GM19467 (cell line): ENCODE measurements at regions not wholly inside any gene's neighbourhood (a gene's known extent, or its start where the extent isn't known, plus 50 kb on each side); places are given as distances from the start of the nearest gene placed in this dataset.

Experiments
- ATAC-seq: cut with Tn5 transposase; IDR thresholded peaks from one replicate; pipeline ENCODE4 v1.9.1; 2021; ENCODE audit warnings: mild to moderate bottlenecking, moderate library complexity; ENCODE audit not compliant: unreplicated experiment

- no peak for ATAC-seq
Measured at GRCh38 chr16:85432606-85433005, 180.5 kb upstream of the GSE1 start.

GRCh38 chr16:85433477-85433876 lies 179.6 kb upstream of the GSE1 start:
- ATAC-seq, result no peak

GRCh38 chr16:85435286-85435685 lies 177.8 kb upstream of the GSE1 start:
- ATAC-seq, result no peak

GRCh38 chr16:85435700-85436099 lies 177.4 kb upstream of the GSE1 start:
- no peak for ATAC-seq

- no peak for ATAC-seq
Measured at GRCh38 chr16:85436207-85436606, 176.9 kb upstream of the GSE1 start.

- ATAC-seq, result no peak
Measured at GRCh38 chr16:85436636-85437165, 176.4 kb upstream of the GSE1 start.

GRCh38 chr16:85437166-85438052 lies 175.7 kb upstream of the GSE1 start:
- no peak for ATAC-seq

GRCh38 chr16:85438981-85439685 lies 174.0 kb upstream of the GSE1 start:
- ATAC-seq, result no peak

GRCh38 chr16:85440744-85441143 lies 172.4 kb upstream of the GSE1 start:
- ATAC-seq, result no peak

GRCh38 chr16:85441189-85441889 lies 171.8 kb upstream of the GSE1 start:
- ATAC-seq, result no peak

GRCh38 chr16:85441890-85442670 lies 171.0 kb upstream of the GSE1 start:
- no peak for ATAC-seq

- no peak for ATAC-seq
Measured at GRCh38 chr16:85443116-85443515, 170.0 kb upstream of the GSE1 start.

GRCh38 chr16:85443531-85443930 lies 169.6 kb upstream of the GSE1 start:
- ATAC-seq, result no peak

GRCh38 chr16:85445064-85445778 lies 167.9 kb upstream of the GSE1 start:
- ATAC-seq, result no peak

- ATAC-seq, result no peak
Measured at GRCh38 chr16:85445779-85446222, 167.3 kb upstream of the GSE1 start.

- ATAC-seq, result peak; percentile 62
Measured at GRCh38 chr16:85446951-85447692, 166.0 kb upstream of the GSE1 start.

GRCh38 chr16:85447693-85448313 lies 165.3 kb upstream of the GSE1 start:
- ATAC-seq, result no peak

- ATAC-seq, result no peak
Measured at GRCh38 chr16:85448557-85449190, 164.4 kb upstream of the GSE1 start.
